GM23338 (cell line): ENCODE measurements at regions not wholly inside any gene's neighbourhood (a gene's known extent, or its start where the extent isn't known, plus 50 kb on each side); places are given as distances from the start of the nearest gene placed in this dataset.
"Not testable (repeated sequence)": the region's sequence is repeated elsewhere in the genome, so short reads cannot be mapped to it uniquely, and the experiment has no call there.

ENCODE experiments used
- ATAC-seq: fragments of 200-7000 bp; cut with Tn5 transposase; 3 replicates; pipeline ENCODE4 v1.9.1; 2020
- DNase-seq: peaks from one replicate; pipeline ENCODE4 v3.0.0-alpha.2; 2015; ENCODE audit warnings: low spot score
- H2AFZ ChIP-seq: fragments of 200-600 bp; sonication (generic); 2 replicates; pipeline ENCODE4 v1.8.0; 2016; ENCODE audit warnings: antibody characterized with exemption, mild to moderate bottlenecking, moderate library complexity
- H3F3A ChIP-seq: fragments of 200-600 bp; sonication (generic); replicated peaks from 2 replicates; pipeline ENCODE4 v1.8.0; 2017; ENCODE audit warnings: antibody characterized with exemption, mixed run types, low read depth
- H3K27ac ChIP-seq: fragments of 200-600 bp; sonication (generic); 2 replicates; pipeline ENCODE4 v1.6.1; 2016; ENCODE audit warnings: low read depth
- H3K27me3 ChIP-seq: fragments of 200-600 bp; sonication (generic); 2 replicates; pipeline ENCODE4 v1.8.0; 2016; ENCODE audit warnings: mild to moderate bottlenecking, mixed run types, moderate library complexity; ENCODE audit not compliant: insufficient read depth
- H3K36me3 ChIP-seq: fragments of 200-600 bp; sonication (generic); 2 replicates; pipeline ENCODE4 v1.8.0; 2016; ENCODE audit warnings: mild to moderate bottlenecking; ENCODE audit not compliant: insufficient read depth
- H3K4me1 ChIP-seq: fragments of 200-600 bp; sonication (generic); 2 replicates; pipeline ENCODE4 v1.8.0; 2016; ENCODE audit warnings: mild to moderate bottlenecking, moderate library complexity; ENCODE audit not compliant: insufficient read depth
- H3K4me2 ChIP-seq: fragments of 200-600 bp; sonication (generic); 2 replicates; pipeline ENCODE4 v1.7.1; 2017; ENCODE audit warnings: mixed run types
- H3K4me3 ChIP-seq: fragments of 200-600 bp; sonication (generic); 2 replicates; pipeline ENCODE4 v1.6.1; 2016; ENCODE audit warnings: mixed run types
- H3K79me2 ChIP-seq: fragments of 200-600 bp; sonication (generic); replicated peaks from 2 replicates; pipeline ENCODE4 v1.8.0; 2017; ENCODE audit warnings: mild to moderate bottlenecking; ENCODE audit not compliant: insufficient read depth
- H3K9me2 ChIP-seq: fragments of 200-600 bp; sonication (generic); 2 replicates; pipeline ENCODE4 v1.8.0; 2017; ENCODE audit not compliant: insufficient read depth
- H4K20me1 ChIP-seq: fragments of 200-600 bp; sonication (generic); replicated peaks from 2 replicates; pipeline ENCODE4 v1.8.0; 2017; ENCODE audit warnings: mild to moderate bottlenecking; ENCODE audit not compliant: insufficient read depth
- H3K27ac Mint-ChIP-seq: 2 replicates; pipeline ENCODE4 v1.8.0; 2020; ENCODE audit warnings: inconsistent platforms, mild to moderate bottlenecking, moderate library complexity, mixed read lengths
- H3K27me3 Mint-ChIP-seq: 3 replicates; pipeline ENCODE4 v1.8.0; 2022; ENCODE audit warnings: low read depth, mild to moderate bottlenecking, moderate library complexity, mixed read lengths, inconsistent platforms; ENCODE audit not compliant: insufficient read depth, poor library complexity
- H3K36me3 Mint-ChIP-seq: 3 replicates; pipeline ENCODE4 v1.8.0; 2021; ENCODE audit warnings: low read depth, mild to moderate bottlenecking, inconsistent platforms, moderate library complexity, mixed read lengths
- H3K4me1 Mint-ChIP-seq: 3 replicates; pipeline ENCODE4 v1.8.0; 2020; ENCODE audit warnings: mild to moderate bottlenecking, inconsistent platforms, mixed read lengths
- H3K4me3 Mint-ChIP-seq: 3 replicates; pipeline ENCODE4 v1.8.0; 2021; ENCODE audit warnings: moderate library complexity, mild to moderate bottlenecking, inconsistent platforms, mixed read lengths
- H3K9me3 Mint-ChIP-seq: 3 replicates; pipeline ENCODE4 v1.8.0; 2020; ENCODE audit warnings: moderate library complexity, mild to moderate bottlenecking, inconsistent platforms, mixed read lengths
- CREB1 ChIP-seq: fragments of 250-450 bp; sonication (Bioruptor Pico); IDR thresholded peaks from 2 replicates; pipeline ENCODE4 v1.5.0; 2020; ENCODE audit warnings: low read depth, mild to moderate bottlenecking, moderate library complexity
- CTCF ChIP-seq, 2 experiments: fragments of 200-600 bp in 1 of 2; sonication (generic) in 1 of 2; conservative IDR thresholded peaks; 2 replicates each; pipeline versions ENCODE4 v1.5.1 to v1.6.1; 2016 to 2017; ENCODE audit warnings: antibody characterized with exemption in 2 of 2, low read depth in 2 of 2, mild to moderate bottlenecking in 2 of 2, moderate library complexity in 1 of 2
- ETS1 ChIP-seq: IDR thresholded peaks from 2 replicates; pipeline ENCODE4 v1.6.1; 2016; ENCODE audit warnings: antibody characterized with exemption
- EZH2 ChIP-seq: fragments of 200-600 bp; sonication (generic); IDR thresholded peaks from one replicate; pipeline ENCODE4 v1.8.0; 2017; ENCODE audit warnings: antibody characterized with exemption, mild to moderate bottlenecking, low read depth; ENCODE audit not compliant: unreplicated experiment
- EZH2phosphoT487 ChIP-seq: fragments of 200-600 bp; sonication (generic); IDR thresholded peaks from one replicate; pipeline ENCODE4 v1.8.1; 2018; ENCODE audit warnings: antibody characterized with exemption; ENCODE audit not compliant: unreplicated experiment
- NANOG ChIP-seq: IDR thresholded peaks from 2 replicates; pipeline ENCODE4 v1.6.1; 2016; ENCODE audit warnings: antibody characterized with exemption, borderline replicate concordance
- POLR2AphosphoS5 ChIP-seq: IDR thresholded peaks from 2 replicates; pipeline ENCODE4 v1.6.1; 2016; ENCODE audit warnings: antibody characterized with exemption, low read depth
- ZNF114 ChIP-seq: fragments of 250-450 bp; sonication (Bioruptor Pico); IDR thresholded peaks from 2 replicates; pipeline ENCODE4 v1.5.0; 2020; ENCODE audit warnings: mild to moderate bottlenecking, moderate library complexity
- ZNF331 ChIP-seq: fragments of 250-450 bp; sonication (Bioruptor Pico); IDR thresholded peaks from 2 replicates; pipeline ENCODE4 v1.5.0; 2020; ENCODE audit warnings: low read depth, mild to moderate bottlenecking, moderate library complexity

GRCh38 chr12:34226044-34226443 is 203.7 kb downstream of the ALG10 start:
- H3K27ac Mint-ChIP-seq, H3K36me3 ChIP-seq, H3K9me2 ChIP-seq, DNase-seq, H3K27me3 ChIP-seq, H3K4me1 ChIP-seq, H3F3A ChIP-seq, H4K20me1 ChIP-seq, H3K27me3 Mint-ChIP-seq, H3K4me1 Mint-ChIP-seq, H3K79me2 ChIP-seq, H2AFZ ChIP-seq, H3K4me3 Mint-ChIP-seq, H3K4me3 ChIP-seq, ATAC-seq, H3K27ac ChIP-seq, H3K4me2 ChIP-seq: not testable (repeated sequence)
- H3K36me3 Mint-ChIP-seq, result peaks cover 21% of the 10 kb centered on the region
- H3K9me3 Mint-ChIP-seq, result peaks cover 90% of the 10 kb centered on the region

- not testable (repeated sequence) for H3K9me2 ChIP-seq, H3F3A ChIP-seq, H3K36me3 ChIP-seq, H3K27me3 Mint-ChIP-seq, ATAC-seq, H3K27ac Mint-ChIP-seq, H3K4me2 ChIP-seq, H3K4me1 ChIP-seq, H3K4me1 Mint-ChIP-seq, H3K79me2 ChIP-seq, H3K27me3 ChIP-seq, DNase-seq, H3K4me3 ChIP-seq, H2AFZ ChIP-seq, H4K20me1 ChIP-seq, H3K4me3 Mint-ChIP-seq, H3K27ac ChIP-seq
- H3K9me3 Mint-ChIP-seq, result peaks cover 90% of the 10 kb centered on the region
- peaks cover 32% of the 10 kb centered on the region for H3K36me3 Mint-ChIP-seq
Observed at GRCh38 chr12:34228046-34228445, 205.8 kb downstream of the ALG10 start.

GRCh38 chr12:34229033-34229432 is 206.7 kb downstream of the ALG10 start:
- not testable (repeated sequence) for H3K36me3 ChIP-seq, H3K4me3 Mint-ChIP-seq, H3K4me2 ChIP-seq, H3K4me1 ChIP-seq, H3K9me2 ChIP-seq, H3K4me3 ChIP-seq, ATAC-seq, H3K79me2 ChIP-seq, H3K27me3 ChIP-seq, H3K27ac ChIP-seq, H4K20me1 ChIP-seq, H3F3A ChIP-seq, H2AFZ ChIP-seq, H3K4me1 Mint-ChIP-seq, DNase-seq, H3K27ac Mint-ChIP-seq, H3K27me3 Mint-ChIP-seq
- Mint-ChIP-seq H3K36me3 (peaks cover 41% of the 10 kb centered on the region), H3K9me3 (peaks cover 98% of the 10 kb centered on the region)

GRCh38 chr12:34233618-34234017 is 211.3 kb downstream of the ALG10 start:
- no peak overlapping the region for H2AFZ ChIP-seq
- no peaks in the 10 kb centered on the region for H3K27me3 ChIP-seq
- ATAC-seq (no peak), DNase-seq (no peak)
- no peak overlapping the region for H3K27ac Mint-ChIP-seq
- H3K4me2 ChIP-seq, result no peak overlapping the region
- peaks cover 63% of the 10 kb centered on the region for H3K9me3 Mint-ChIP-seq
- H3K36me3 Mint-ChIP-seq, result peaks cover 47% of the 10 kb centered on the region
- H3K4me1 Mint-ChIP-seq, result no peaks in the 10 kb centered on the region
- H3K36me3 ChIP-seq, result no peaks in the 10 kb centered on the region; the same call in 1 of the 2 replicates
- no peaks in the 10 kb centered on the region for H3K4me1 ChIP-seq
- no peak overlapping the region for H3K27ac ChIP-seq
- peaks cover 6% of the 10 kb centered on the region for H3K27me3 Mint-ChIP-seq
- H3F3A ChIP-seq, result no peaks in the 10 kb centered on the region
- no peaks in the 10 kb centered on the region; the same call in 1 of the 2 replicates for H3K9me2 ChIP-seq
- no peak overlapping the region for H3K4me3 Mint-ChIP-seq
- H4K20me1 ChIP-seq, result no peaks in the 10 kb centered on the region
- no peak overlapping the region for H3K4me3 ChIP-seq
- H3K79me2 ChIP-seq, result no peaks in the 10 kb centered on the region
- no peak for TF ChIP-seq ZNF114 (CRISPR knock-in tag)
- TF ChIP-seq NANOG, result no peak
- TF ChIP-seq CREB1, result no peak
- TF ChIP-seq ZNF331 (CRISPR knock-in tag), result no peak
- TF ChIP-seq ETS1, result no peak
- no peak for TF ChIP-seq CTCF (conservative IDR thresholded peaks at IDR 0.05; ENCODE audit: low read depth in 2 of 2)
- TF ChIP-seq EZH2phosphoT487, result no peak
- TF ChIP-seq EZH2, result no peak
- TF ChIP-seq POLR2AphosphoS5, result no peak
